Naive thymus-derived CD8-positive, alpha-beta T cell (primary cell): ENCODE measurements at regions not wholly inside any gene's neighbourhood (a gene's known extent, or its start where the extent isn't known, plus 50 kb on each side); places are given as distances from the start of the nearest gene placed in this dataset.

Experiments used
- ATAC-seq, 2 donors: fragments of 150-1000 bp; cut with Tn5 transposase in 1 of 2; sonication (Bioruptor Pico), chemical (Tn5 transposase) in 1 of 2; 1 replicate in 1 of 2; 2 replicates in 1 of 2; pipeline ENCODE4 v1.10.0; 2021; ENCODE audit warnings: mild to moderate bottlenecking in 2 of 2, moderate library complexity in 2 of 2
- POLR2A ChIA-PET: fragments of 350-600 bp; sonication (Branson Sonifier 250); formaldehyde crosslinking; loops from one replicate; lab custom pipeline; 2021; ENCODE audit warnings: antibody characterized with exemption; lab: Charles Lee
- DNase-seq, 10 donors: peaks; one replicate each; pipeline versions ENCODE4 v3.0.0 to v3.0.0-alpha.2; 2020 to 2022
- H3K27ac Mint-ChIP-seq, 10 donors: one replicate each; pipeline ENCODE4 v1.8.0; 2020 to 2022; ENCODE audit warnings: mild to moderate bottlenecking in 10 of 10, mixed read lengths in 10 of 10, moderate library complexity in 4 of 10, inconsistent platforms in 1 of 10
- H3K27me3 Mint-ChIP-seq, 5 donors: one replicate each; pipeline ENCODE4 v1.8.0; 2021 to 2022; ENCODE audit warnings: mixed read lengths in 5 of 5
- H3K36me3 Mint-ChIP-seq, 3 donors: one replicate each; pipeline ENCODE4 v1.8.0; 2020 to 2022; ENCODE audit warnings: mixed read lengths in 3 of 3, mild to moderate bottlenecking in 2 of 3, inconsistent platforms in 1 of 3
- H3K4me1 Mint-ChIP-seq, 4 donors: one replicate each; pipeline ENCODE4 v1.8.0; 2021 to 2022; ENCODE audit warnings: mixed read lengths in 4 of 4
- H3K4me3 Mint-ChIP-seq, 10 donors: one replicate each; pipeline ENCODE4 v1.8.0; 2020 to 2022; ENCODE audit warnings: mild to moderate bottlenecking in 10 of 10, mixed read lengths in 10 of 10, moderate library complexity in 6 of 10, inconsistent platforms in 1 of 10
- H3K9me3 Mint-ChIP-seq, 9 donors: one replicate each; pipeline ENCODE4 v1.8.0; 2020 to 2022; ENCODE audit warnings: mixed read lengths in 9 of 9, mild to moderate bottlenecking in 3 of 9, inconsistent platforms in 1 of 9, moderate library complexity in 1 of 9

GRCh38 chr6:22656706-22657351 is 87.5 kb downstream of the HDGFL1 start:
- Mint-ChIP-seq H3K4me3 (no peak overlapping the region), H3K4me1 (peaks cover 0 to 14% (median 0%) of the 10 kb centered on the region in 4 donors), H3K36me3 (no peaks in the 10 kb centered on the region), H3K9me3 (peaks cover 0 to 3% (median 0%) of the 10 kb centered on the region in 9 donors), H3K27me3 (peaks cover 0 to 3% (median 0%) of the 10 kb centered on the region in 5 donors), H3K27ac (no peak overlapping the region)
- ATAC-seq (no peak), DNase-seq (no peak)
- POLR2A ChIA-PET = no interaction called here

- peaks cover 0 to 3% (median 0%) of the 10 kb centered on the region in 9 donors for H3K9me3 Mint-ChIP-seq
Observed at GRCh38 chr6:22657352-22657980, 88.1 kb downstream of the HDGFL1 start.

GRCh38 chr6:22658183-22658582 is 88.8 kb downstream of the HDGFL1 start:
- POLR2A ChIA-PET = no interaction called here

More at GRCh38 chr6:22657352-22657980, 88.1 kb downstream of the HDGFL1 start:
- ATAC-seq (no peak), DNase-seq (no peak)
- H3K4me3 Mint-ChIP-seq = no peak overlapping the region
- peaks cover 0 to 14% (median 0%) of the 10 kb centered on the region in 4 donors for H3K4me1 Mint-ChIP-seq
- H3K27ac Mint-ChIP-seq = no peak overlapping the region
- H3K36me3 Mint-ChIP-seq = no peaks in the 10 kb centered on the region
- H3K27me3 Mint-ChIP-seq = peaks cover 0 to 3% (median 0%) of the 10 kb centered on the region in 5 donors
- POLR2A ChIA-PET = no interaction called here

GRCh38 chr6:22658934-22659333 is 89.6 kb downstream of the HDGFL1 start:
- Mint-ChIP-seq H3K36me3 (no peaks in the 10 kb centered on the region), H3K9me3 (peaks cover 0 to 3% (median 0%) of the 10 kb centered on the region in 9 donors), H3K27ac (no peak overlapping the region), H3K4me1 (peaks cover 0 to 14% (median 0%) of the 10 kb centered on the region in 4 donors), H3K27me3 (peaks cover 0 to 7% (median 0%) of the 10 kb centered on the region in 5 donors), H3K4me3 (no peak overlapping the region)
- DNase-seq (no peak), ATAC-seq (no peak)
- POLR2A ChIA-PET = no interaction called here

More at GRCh38 chr6:22658183-22658582, 88.8 kb downstream of the HDGFL1 start:
- H3K27ac Mint-ChIP-seq = no peak overlapping the region
- H3K4me1 Mint-ChIP-seq = peaks cover 0 to 14% (median 0%) of the 10 kb centered on the region in 4 donors
- H3K36me3 Mint-ChIP-seq = no peaks in the 10 kb centered on the region
- H3K27me3 Mint-ChIP-seq = peaks cover 0 to 7% (median 0%) of the 10 kb centered on the region in 5 donors
- ATAC-seq (no peak), DNase-seq (no peak)
- no peak overlapping the region for H3K4me3 Mint-ChIP-seq
- peaks cover 0 to 3% (median 0%) of the 10 kb centered on the region in 9 donors for H3K9me3 Mint-ChIP-seq

- peaks cover 0 to 7% (median 0%) of the 10 kb centered on the region in 5 donors for H3K27me3 Mint-ChIP-seq
- H3K9me3 Mint-ChIP-seq = peaks cover 0 to 3% (median 0%) of the 10 kb centered on the region in 9 donors
- DNase-seq (no peak), ATAC-seq (no peak)
- no peak overlapping the region for H3K4me3 Mint-ChIP-seq
- H3K4me1 Mint-ChIP-seq = no peaks in the 10 kb centered on the region
- H3K36me3 Mint-ChIP-seq = no peaks in the 10 kb centered on the region
- POLR2A ChIA-PET = no interaction called here
- H3K27ac Mint-ChIP-seq = no peak overlapping the region
Observed at GRCh38 chr6:22664968-22665367, 95.6 kb downstream of the HDGFL1 start.

GRCh38 chr6:22666021-22666420 is 96.7 kb downstream of the HDGFL1 start:
- peaks cover 0 to 3% (median 0%) of the 10 kb centered on the region in 9 donors for H3K9me3 Mint-ChIP-seq
- no peak for DNase-seq
- H3K27me3 Mint-ChIP-seq = peaks cover 0 to 6% (median 0%) of the 10 kb centered on the region in 5 donors
- H3K27ac Mint-ChIP-seq = no peak overlapping the region
- POLR2A ChIA-PET = no interaction called here
- no peaks in the 10 kb centered on the region for H3K36me3 Mint-ChIP-seq
- no peak for ATAC-seq
- H3K4me3 Mint-ChIP-seq = no peak overlapping the region
- no peaks in the 10 kb centered on the region for H3K4me1 Mint-ChIP-seq

GRCh38 chr6:22666586-22666985 is 97.2 kb downstream of the HDGFL1 start:
- POLR2A ChIA-PET = no interaction called here
- H3K4me1 Mint-ChIP-seq = no peaks in the 10 kb centered on the region
- no peak overlapping the region for H3K27ac Mint-ChIP-seq
- ATAC-seq = no peak
- H3K4me3 Mint-ChIP-seq = no peak overlapping the region
- H3K27me3 Mint-ChIP-seq = peaks cover 0 to 3% (median 0%) of the 10 kb centered on the region in 5 donors
- H3K9me3 Mint-ChIP-seq = no peaks in the 10 kb centered on the region
- no peak for DNase-seq
- H3K36me3 Mint-ChIP-seq = no peaks in the 10 kb centered on the region

GRCh38 chr6:22667855-22668254 is 98.5 kb downstream of the HDGFL1 start:
- no peak overlapping the region for H3K27ac Mint-ChIP-seq
- H3K4me1 Mint-ChIP-seq = no peaks in the 10 kb centered on the region
- ATAC-seq = no peak
- peaks cover 0 to under 1% (median 0%) of the 10 kb centered on the region in 5 donors for H3K27me3 Mint-ChIP-seq
- DNase-seq = no peak
- H3K4me3 Mint-ChIP-seq = no peak overlapping the region
- POLR2A ChIA-PET = no interaction called here
- H3K36me3 Mint-ChIP-seq = no peaks in the 10 kb centered on the region
- no peaks in the 10 kb centered on the region for H3K9me3 Mint-ChIP-seq

GRCh38 chr6:22668307-22668706 is 98.9 kb downstream of the HDGFL1 start:
- no peak overlapping the region for H3K27ac Mint-ChIP-seq
- peaks cover 0 to 2% (median 0%) of the 10 kb centered on the region in 4 donors for H3K4me1 Mint-ChIP-seq
- no peak for DNase-seq
- no peak overlapping the region for H3K4me3 Mint-ChIP-seq
- H3K27me3 Mint-ChIP-seq = peaks cover 0 to 2% (median 0%) of the 10 kb centered on the region in 5 donors
- POLR2A ChIA-PET = no interaction called here
- no peak for ATAC-seq
- no peaks in the 10 kb centered on the region for H3K36me3 Mint-ChIP-seq
- no peaks in the 10 kb centered on the region for H3K9me3 Mint-ChIP-seq

GRCh38 chr6:22668717-22669116 is 99.4 kb downstream of the HDGFL1 start:
- DNase-seq = no peak
- ATAC-seq = no peak
- Mint-ChIP-seq H3K27me3 (peaks cover 0 to 2% (median 0%) of the 10 kb centered on the region in 5 donors), H3K27ac (no peak overlapping the region), H3K9me3 (no peaks in the 10 kb centered on the region), H3K4me1 (peaks cover 0 to 3% (median 0%) of the 10 kb centered on the region in 4 donors), H3K4me3 (no peak overlapping the region), H3K36me3 (no peaks in the 10 kb centered on the region)
- POLR2A ChIA-PET = no interaction called here

GRCh38 chr6:22670605-22671004 is 101.2 kb downstream of the HDGFL1 start:
- Mint-ChIP-seq H3K9me3 (no peaks in the 10 kb centered on the region), H3K4me1 (peaks cover 0 to 3% (median 0%) of the 10 kb centered on the region in 4 donors), H3K36me3 (no peaks in the 10 kb centered on the region), H3K4me3 (no peak overlapping the region), H3K27me3 (peaks cover 0 to 2% (median 0%) of the 10 kb centered on the region in 5 donors), H3K27ac (no peak overlapping the region)
- ATAC-seq (no peak), DNase-seq (no peak)
- POLR2A ChIA-PET = no interaction called here

GRCh38 chr6:22673474-22673873 is 104.1 kb downstream of the HDGFL1 start:
- H3K4me3 Mint-ChIP-seq = no peak overlapping the region
- H3K27ac Mint-ChIP-seq = no peak overlapping the region
- ATAC-seq (no peak), DNase-seq (no peak)
- peaks cover 0 to 2% (median 0%) of the 10 kb centered on the region in 5 donors for H3K27me3 Mint-ChIP-seq
- peaks cover 0 to 3% (median 0%) of the 10 kb centered on the region in 4 donors for H3K4me1 Mint-ChIP-seq
- POLR2A ChIA-PET = no interaction called here
- H3K36me3 Mint-ChIP-seq = no peaks in the 10 kb centered on the region
- H3K9me3 Mint-ChIP-seq = no peaks in the 10 kb centered on the region

GRCh38 chr6:22680950-22681349 is 111.6 kb downstream of the HDGFL1 start:
- H3K36me3 Mint-ChIP-seq = no peaks in the 10 kb centered on the region

More at GRCh38 chr6:22680950-22681349, 111.6 kb downstream of the HDGFL1 start:
- Mint-ChIP-seq H3K27ac (no peak overlapping the region), H3K9me3 (peaks cover 0 to 2% (median 0%) of the 10 kb centered on the region in 9 donors), H3K4me3 (no peak overlapping the region), H3K4me1 (no peaks in the 10 kb centered on the region), H3K27me3 (peaks cover 0 to 1% (median 0%) of the 10 kb centered on the region in 5 donors)
- ATAC-seq (no peak), DNase-seq (no peak)
- POLR2A ChIA-PET = no interaction called here
